ENCODE measurements at regions not wholly inside any gene's neighbourhood (a gene's known extent, or its start where the extent isn't known, plus 50 kb on each side); places are given as distances from the start of the nearest gene placed in this dataset.

- no peak for DNase-seq (ENCODE audit: low read depth)
- Histone ChIP-seq H3K9ac (ENCODE audit: low read length) (no peak overlapping the region), H3K9me3 (ENCODE audit: control insufficient read depth, low read length) (no peaks in the 10 kb centered on the region), H3K36me3 (ENCODE audit: control insufficient read depth, insufficient read depth, low read length, severe bottlenecking) (no peaks in the 10 kb centered on the region), H3K4me1 (ENCODE audit: control insufficient read depth, insufficient read depth, low read length) (no peaks in the 10 kb centered on the region), H3K27me3 (replicated peaks; ENCODE audit: control insufficient read depth, insufficient read depth, low read length) (no peaks in the 10 kb centered on the region), H3K4me3 (ENCODE audit: low read length) (no peak overlapping the region)
Observed at GRCh38 chr4:170748975-170749374, 659.2 kb upstream of the AADAT start.

- Histone ChIP-seq H3K4me3 (ENCODE audit: low read length) (no peak overlapping the region), H3K27me3 (replicated peaks; ENCODE audit: control insufficient read depth, insufficient read depth, low read length) (no peaks in the 10 kb centered on the region), H3K36me3 (ENCODE audit: control insufficient read depth, insufficient read depth, low read length, severe bottlenecking) (no peaks in the 10 kb centered on the region), H3K9me3 (ENCODE audit: control insufficient read depth, low read length) (no peaks in the 10 kb centered on the region), H3K4me1 (ENCODE audit: control insufficient read depth, insufficient read depth, low read length) (no peaks in the 10 kb centered on the region), H3K9ac (ENCODE audit: low read length) (no peak overlapping the region)
- DNase-seq (ENCODE audit: low read depth) = no peak
Observed at GRCh38 chr4:170743633-170744032, 653.9 kb upstream of the AADAT start.

GRCh38 chr4:170741856-170742255, 652.1 kb upstream of the AADAT start:
- H3K9ac ChIP-seq (ENCODE audit: low read length) = no peak overlapping the region
- DNase-seq (ENCODE audit: low read depth) = no peak

GRCh38 chr4:170736710-170737109, 647.0 kb upstream of the AADAT start:
- Histone ChIP-seq H3K4me1 (ENCODE audit: control insufficient read depth, insufficient read depth, low read length) (no peaks in the 10 kb centered on the region), H3K36me3 (ENCODE audit: control insufficient read depth, insufficient read depth, low read length, severe bottlenecking) (no peaks in the 10 kb centered on the region), H3K9ac (ENCODE audit: low read length) (no peak overlapping the region), H3K27me3 (replicated peaks; ENCODE audit: control insufficient read depth, insufficient read depth, low read length) (no peaks in the 10 kb centered on the region), H3K4me3 (ENCODE audit: low read length) (no peak overlapping the region), H3K9me3 (ENCODE audit: control insufficient read depth, low read length) (no peaks in the 10 kb centered on the region)
- DNase-seq (ENCODE audit: low read depth) = peak; percentile 16

More at GRCh38 chr4:170741856-170742255, 652.1 kb upstream of the AADAT start:
- Histone ChIP-seq H3K27me3 (replicated peaks; ENCODE audit: control insufficient read depth, insufficient read depth, low read length) (no peaks in the 10 kb centered on the region), H3K9me3 (ENCODE audit: control insufficient read depth, low read length) (no peaks in the 10 kb centered on the region), H3K36me3 (ENCODE audit: control insufficient read depth, insufficient read depth, low read length, severe bottlenecking) (no peaks in the 10 kb centered on the region), H3K4me1 (ENCODE audit: control insufficient read depth, insufficient read depth, low read length) (no peaks in the 10 kb centered on the region), H3K4me3 (ENCODE audit: low read length) (no peak overlapping the region)

GRCh38 chr4:170729897-170730296, 640.1 kb upstream of the AADAT start:
- Histone ChIP-seq H3K9ac (ENCODE audit: low read length) (no peak overlapping the region), H3K9me3 (ENCODE audit: control insufficient read depth, low read length) (no peaks in the 10 kb centered on the region), H3K36me3 (ENCODE audit: control insufficient read depth, insufficient read depth, low read length, severe bottlenecking) (no peaks in the 10 kb centered on the region), H3K27me3 (replicated peaks; ENCODE audit: control insufficient read depth, insufficient read depth, low read length) (no peaks in the 10 kb centered on the region), H3K4me3 (ENCODE audit: low read length) (no peak overlapping the region), H3K4me1 (ENCODE audit: control insufficient read depth, insufficient read depth, low read length) (no peaks in the 10 kb centered on the region)
- DNase-seq (ENCODE audit: low read depth) = no peak

GRCh38 chr4:170729236-170729635, 639.5 kb upstream of the AADAT start:
- H3K36me3 ChIP-seq (ENCODE audit: control insufficient read depth, insufficient read depth, low read length, severe bottlenecking) = no peaks in the 10 kb centered on the region
- no peaks in the 10 kb centered on the region for H3K4me1 ChIP-seq (ENCODE audit: control insufficient read depth, insufficient read depth, low read length)
- no peak for DNase-seq (ENCODE audit: low read depth)
- H3K4me3 ChIP-seq (ENCODE audit: low read length) = no peak overlapping the region
- no peaks in the 10 kb centered on the region for H3K27me3 ChIP-seq (replicated peaks; ENCODE audit: control insufficient read depth, insufficient read depth, low read length)
- H3K9ac ChIP-seq (ENCODE audit: low read length) = no peak overlapping the region
- no peaks in the 10 kb centered on the region for H3K9me3 ChIP-seq (ENCODE audit: control insufficient read depth, low read length)

GRCh38 chr4:170724191-170724590, 634.4 kb upstream of the AADAT start:
- no peak overlapping the region for H3K4me3 ChIP-seq (ENCODE audit: low read length)
- no peaks in the 10 kb centered on the region for H3K4me1 ChIP-seq (ENCODE audit: control insufficient read depth, insufficient read depth, low read length)
- no peaks in the 10 kb centered on the region for H3K27me3 ChIP-seq (replicated peaks; ENCODE audit: control insufficient read depth, insufficient read depth, low read length)
- H3K36me3 ChIP-seq (ENCODE audit: control insufficient read depth, insufficient read depth, low read length, severe bottlenecking) = no peaks in the 10 kb centered on the region
- no peaks in the 10 kb centered on the region for H3K9me3 ChIP-seq (ENCODE audit: control insufficient read depth, low read length)
- no peak overlapping the region for H3K9ac ChIP-seq (ENCODE audit: low read length)
- DNase-seq (ENCODE audit: low read depth) = no peak

GRCh38 chr4:170723171-170723570, 633.4 kb upstream of the AADAT start:
- Histone ChIP-seq H3K27me3 (replicated peaks; ENCODE audit: control insufficient read depth, insufficient read depth, low read length) (no peaks in the 10 kb centered on the region), H3K9ac (ENCODE audit: low read length) (no peak overlapping the region), H3K9me3 (ENCODE audit: control insufficient read depth, low read length) (no peaks in the 10 kb centered on the region), H3K36me3 (ENCODE audit: control insufficient read depth, insufficient read depth, low read length, severe bottlenecking) (no peaks in the 10 kb centered on the region), H3K4me3 (ENCODE audit: low read length) (no peak overlapping the region), H3K4me1 (ENCODE audit: control insufficient read depth, insufficient read depth, low read length) (no peaks in the 10 kb centered on the region)
- DNase-seq (ENCODE audit: low read depth) = peak; percentile 73

- Histone ChIP-seq H3K9ac (ENCODE audit: low read length) (no peak overlapping the region), H3K36me3 (ENCODE audit: control insufficient read depth, insufficient read depth, low read length, severe bottlenecking) (no peaks in the 10 kb centered on the region), H3K27me3 (replicated peaks; ENCODE audit: control insufficient read depth, insufficient read depth, low read length) (no peaks in the 10 kb centered on the region), H3K4me1 (ENCODE audit: control insufficient read depth, insufficient read depth, low read length) (no peaks in the 10 kb centered on the region), H3K4me3 (ENCODE audit: low read length) (no peak overlapping the region), H3K9me3 (ENCODE audit: control insufficient read depth, low read length) (no peaks in the 10 kb centered on the region)
- DNase-seq (ENCODE audit: low read depth) = peak; percentile 56
Observed at GRCh38 chr4:170721812-170722373, 632.1 kb upstream of the AADAT start.

- Histone ChIP-seq H3K9me3 (ENCODE audit: control insufficient read depth, low read length) (no peaks in the 10 kb centered on the region), H3K27me3 (replicated peaks; ENCODE audit: control insufficient read depth, insufficient read depth, low read length) (no peaks in the 10 kb centered on the region), H3K9ac (ENCODE audit: low read length) (no peak overlapping the region), H3K36me3 (ENCODE audit: control insufficient read depth, insufficient read depth, low read length, severe bottlenecking) (no peaks in the 10 kb centered on the region), H3K4me3 (ENCODE audit: low read length) (no peak overlapping the region), H3K4me1 (ENCODE audit: control insufficient read depth, insufficient read depth, low read length) (no peaks in the 10 kb centered on the region)
- DNase-seq (ENCODE audit: low read depth) = no peak
Observed at GRCh38 chr4:170716868-170717267, 627.1 kb upstream of the AADAT start.

GRCh38 chr4:170705907-170706306, 616.2 kb upstream of the AADAT start:
- Histone ChIP-seq H3K27me3 (replicated peaks; ENCODE audit: control insufficient read depth, insufficient read depth, low read length) (no peaks in the 10 kb centered on the region), H3K36me3 (ENCODE audit: control insufficient read depth, insufficient read depth, low read length, severe bottlenecking) (no peaks in the 10 kb centered on the region)

GRCh38 chr4:170700064-170700463, 610.3 kb upstream of the AADAT start:
- H3K4me3 ChIP-seq (ENCODE audit: low read length) = no peak overlapping the region
- no peak for DNase-seq (ENCODE audit: low read depth)
- no peaks in the 10 kb centered on the region for H3K9me3 ChIP-seq (ENCODE audit: control insufficient read depth, low read length)
- no peaks in the 10 kb centered on the region for H3K4me1 ChIP-seq (ENCODE audit: control insufficient read depth, insufficient read depth, low read length)
- H3K9ac ChIP-seq (ENCODE audit: low read length) = no peak overlapping the region
- no peaks in the 10 kb centered on the region for H3K27me3 ChIP-seq (replicated peaks; ENCODE audit: control insufficient read depth, insufficient read depth, low read length)
- H3K36me3 ChIP-seq (ENCODE audit: control insufficient read depth, insufficient read depth, low read length, severe bottlenecking) = no peaks in the 10 kb centered on the region

More at GRCh38 chr4:170705907-170706306, 616.2 kb upstream of the AADAT start:
- Histone ChIP-seq H3K9me3 (ENCODE audit: control insufficient read depth, low read length) (no peaks in the 10 kb centered on the region), H3K9ac (ENCODE audit: low read length) (no peak overlapping the region), H3K4me1 (ENCODE audit: control insufficient read depth, insufficient read depth, low read length) (no peaks in the 10 kb centered on the region), H3K4me3 (ENCODE audit: low read length) (no peak overlapping the region)
- DNase-seq (ENCODE audit: low read depth) = no peak
